ENCODE measurements at regions not wholly inside any gene's neighbourhood (a gene's known extent, or its start where the extent isn't known, plus 50 kb on each side); places are given as distances from the start of the nearest gene placed in this dataset.

DNA sequence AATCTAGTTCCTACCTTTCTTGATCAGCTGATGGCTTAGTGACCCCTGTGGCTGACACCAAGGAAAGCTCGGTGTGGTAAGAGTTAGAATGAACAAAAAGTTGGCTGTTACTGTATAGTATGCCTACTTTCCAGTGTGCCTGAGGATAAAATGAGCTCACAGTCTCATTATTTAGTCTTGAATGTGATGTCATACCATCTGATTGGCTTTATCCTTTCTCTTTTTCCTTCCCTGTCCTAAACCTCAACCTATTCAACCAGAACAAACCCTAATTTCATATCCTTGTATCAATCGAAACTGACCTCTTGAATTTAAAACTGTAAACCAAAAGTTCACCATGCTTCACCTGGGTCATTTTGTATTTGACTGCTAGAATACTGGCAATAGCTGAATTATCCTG is 156.4 kb downstream of the PPARGC1A start:
- H3K4me1 ChIP-seq (ENCODE audit: control insufficient read depth in 2 of 2, insufficient read depth in 2 of 2, low read length in 2 of 2), result no peaks in the 10 kb centered on the region
- ATAC-seq (ENCODE audit: low read depth), result no peak
- CTCF ChIA-PET, result no interaction called here
- TF ChIP-seq EZH2 (IDR thresholded peaks at IDR 0.05; ENCODE audit: borderline replicate concordance, insufficient read depth, low read depth, low read length, poor library complexity, severe bottlenecking) (no peak), CTCF (IDR thresholded peaks at IDR 0.05) (no peak)
- H4K20me1 ChIP-seq (ENCODE audit: control insufficient read depth, insufficient read depth, low read length, poor library complexity, severe bottlenecking), result no peaks in the 10 kb centered on the region
- POLR2A ChIA-PET, result no interaction called here
- peaks cover 0 to 1% (median 0%) of the 10 kb centered on the region in 3 donors for H3K9me3 ChIP-seq (ENCODE audit: control extremely low read depth in 1 of 3, control insufficient read depth in 2 of 3, insufficient read depth in 1 of 3, low read length in 2 of 3)
- H3K4me3 ChIP-seq (ENCODE audit: control extremely low read depth in 1 of 5, extremely low read depth in 1 of 5, insufficient read depth in 1 of 5, low read depth in 2 of 5, low read length in 4 of 5), result no peak overlapping the region
- no peak overlapping the region for H3K4me3 Mint-ChIP-seq
- H3K4me2 ChIP-seq (replicated peaks; ENCODE audit: low read depth, low read length, poor library complexity, severe bottlenecking), result no peak overlapping the region
- no peaks in the 10 kb centered on the region for H3K27me3 Mint-ChIP-seq
- no peak overlapping the region for H3K27ac ChIP-seq (ENCODE audit: low read length in 2 of 2)
- DNase-seq, result no peak
- H3K9me3 Mint-ChIP-seq (ENCODE audit: insufficient read depth), result peaks cover 2% of the 10 kb centered on the region
- no peaks in the 10 kb centered on the region for H3K27me3 ChIP-seq (replicated peaks in 1 of 4; ENCODE audit: control extremely low read depth in 1 of 4, control insufficient read depth in 3 of 4, insufficient read depth in 4 of 4, low read length in 3 of 4)
- intact Hi-C loops (cut with micrococcal nuclease), result no loop called here
- no peak overlapping the region for H3K9ac ChIP-seq (ENCODE audit: low read length)
- no peaks in the 10 kb centered on the region for H3K79me2 ChIP-seq (ENCODE audit: control insufficient read depth, insufficient read depth, low read length)
- H3K27ac Mint-ChIP-seq, result no peak overlapping the region
- no CpG with 5 or more reads among the region's 2 CpGs for WGBS (ENCODE audit: insufficient coverage)
- no peaks in the 10 kb centered on the region for H3K4me1 Mint-ChIP-seq
- H2AFZ ChIP-seq (ENCODE audit: insufficient read depth, low read depth, low read length, poor library complexity, severe bottlenecking), result no peak overlapping the region
- no peaks in the 10 kb centered on the region for H3K36me3 ChIP-seq (replicated peaks in 1 of 2; ENCODE audit: control extremely low read depth in 1 of 2, control insufficient read depth in 1 of 2, extremely low read depth in 1 of 2, insufficient read depth in 2 of 2, low read length in 1 of 2)

- no peak overlapping the region for H3K4me3 ChIP-seq (ENCODE audit: control extremely low read depth in 1 of 5, extremely low read depth in 1 of 5, insufficient read depth in 1 of 5, low read depth in 2 of 5, low read length in 4 of 5)
- no peak overlapping the region for H3K9ac ChIP-seq (ENCODE audit: low read length)
- TF ChIP-seq CTCF (IDR thresholded peaks at IDR 0.05) (no peak), EZH2 (IDR thresholded peaks at IDR 0.05; ENCODE audit: borderline replicate concordance, insufficient read depth, low read depth, low read length, poor library complexity, severe bottlenecking) (no peak)
- Mint-ChIP-seq H3K9me3 (ENCODE audit: insufficient read depth) (peaks cover 2% of the 10 kb centered on the region), H3K27me3 (no peaks in the 10 kb centered on the region), H3K27ac (no peak overlapping the region), H3K4me3 (no peak overlapping the region), H3K4me1 (no peaks in the 10 kb centered on the region)
- H3K4me2 ChIP-seq (replicated peaks; ENCODE audit: low read depth, low read length, poor library complexity, severe bottlenecking), result no peak overlapping the region
- no peaks in the 10 kb centered on the region for H3K79me2 ChIP-seq (ENCODE audit: control insufficient read depth, insufficient read depth, low read length)
- peaks cover 0 to 1% (median 0%) of the 10 kb centered on the region in 3 donors for H3K9me3 ChIP-seq (ENCODE audit: control extremely low read depth in 1 of 3, control insufficient read depth in 2 of 3, insufficient read depth in 1 of 3, low read length in 2 of 3)
- H4K20me1 ChIP-seq (ENCODE audit: control insufficient read depth, insufficient read depth, low read length, poor library complexity, severe bottlenecking), result no peaks in the 10 kb centered on the region
- H2AFZ ChIP-seq (ENCODE audit: insufficient read depth, low read depth, low read length, poor library complexity, severe bottlenecking), result no peak overlapping the region
- no peaks in the 10 kb centered on the region for H3K36me3 ChIP-seq (replicated peaks in 1 of 2; ENCODE audit: control extremely low read depth in 1 of 2, control insufficient read depth in 1 of 2, extremely low read depth in 1 of 2, insufficient read depth in 2 of 2, low read length in 1 of 2)
- POLR2A ChIA-PET, result no interaction called here
- no peaks in the 10 kb centered on the region for H3K4me1 ChIP-seq (ENCODE audit: control insufficient read depth in 2 of 2, insufficient read depth in 2 of 2, low read length in 2 of 2)
- DNase-seq (no peak), ATAC-seq (ENCODE audit: low read depth) (no peak)
- H3K27me3 ChIP-seq (replicated peaks in 1 of 4; ENCODE audit: control extremely low read depth in 1 of 4, control insufficient read depth in 3 of 4, insufficient read depth in 4 of 4, low read length in 3 of 4), result no peaks in the 10 kb centered on the region
- CTCF ChIA-PET, result no interaction called here
- intact Hi-C loops (cut with micrococcal nuclease), result no loop called here
- no peak overlapping the region for H3K27ac ChIP-seq (ENCODE audit: low read length in 2 of 2)
These were observed 158.8 kb downstream of the PPARGC1A start for GRCh38 chr4:23730998-23731397.
